DND-41 (cell line): ENCODE measurements at regions not wholly inside any gene's neighbourhood (a gene's known extent, or its start where the extent isn't known, plus 50 kb on each side); places are given as distances from the start of the nearest gene placed in this dataset.

ENCODE experiments used
- EZH2 ChIP-seq: IDR thresholded peaks from 3 replicates; pipeline ENCODE4 v1.6.1; 2012; ENCODE audit warnings: borderline replicate concordance, low read depth, mild to moderate bottlenecking, moderate library complexity, low read length, inconsistent platforms; ENCODE audit not compliant: severe bottlenecking
- TF ChIP-seq, protein P1 (sequence below): IDR thresholded peaks from 2 replicates; pipeline ENCODE4 v1.5.1; 2012; ENCODE audit warnings: borderline replicate concordance, low read length, moderate library complexity, mild to moderate bottlenecking; ENCODE audit not compliant: poor library complexity, severe bottlenecking; ENCODE audit errors: extremely low read depth

DNA sequence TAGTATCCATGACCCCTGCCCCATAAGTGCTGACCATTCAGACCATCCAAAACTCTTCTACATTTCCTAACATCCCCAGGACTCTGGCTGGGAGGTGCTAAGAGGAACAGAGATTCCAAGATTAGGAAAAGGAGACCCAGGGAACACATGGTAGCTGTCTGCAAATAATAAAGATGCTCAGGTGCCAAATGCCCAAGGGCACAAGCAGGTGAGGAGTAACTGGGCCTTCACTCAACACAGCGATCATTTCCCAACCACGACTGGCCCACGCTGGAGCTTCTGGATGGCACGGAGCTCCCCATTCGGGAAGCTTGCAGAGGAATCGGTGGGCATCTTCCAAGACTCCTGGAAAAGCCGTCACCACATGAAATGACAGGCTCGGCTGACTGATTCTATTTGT, 255.9 kb upstream of the SMIM21 start:
- TF ChIP-seq, protein P1, sequence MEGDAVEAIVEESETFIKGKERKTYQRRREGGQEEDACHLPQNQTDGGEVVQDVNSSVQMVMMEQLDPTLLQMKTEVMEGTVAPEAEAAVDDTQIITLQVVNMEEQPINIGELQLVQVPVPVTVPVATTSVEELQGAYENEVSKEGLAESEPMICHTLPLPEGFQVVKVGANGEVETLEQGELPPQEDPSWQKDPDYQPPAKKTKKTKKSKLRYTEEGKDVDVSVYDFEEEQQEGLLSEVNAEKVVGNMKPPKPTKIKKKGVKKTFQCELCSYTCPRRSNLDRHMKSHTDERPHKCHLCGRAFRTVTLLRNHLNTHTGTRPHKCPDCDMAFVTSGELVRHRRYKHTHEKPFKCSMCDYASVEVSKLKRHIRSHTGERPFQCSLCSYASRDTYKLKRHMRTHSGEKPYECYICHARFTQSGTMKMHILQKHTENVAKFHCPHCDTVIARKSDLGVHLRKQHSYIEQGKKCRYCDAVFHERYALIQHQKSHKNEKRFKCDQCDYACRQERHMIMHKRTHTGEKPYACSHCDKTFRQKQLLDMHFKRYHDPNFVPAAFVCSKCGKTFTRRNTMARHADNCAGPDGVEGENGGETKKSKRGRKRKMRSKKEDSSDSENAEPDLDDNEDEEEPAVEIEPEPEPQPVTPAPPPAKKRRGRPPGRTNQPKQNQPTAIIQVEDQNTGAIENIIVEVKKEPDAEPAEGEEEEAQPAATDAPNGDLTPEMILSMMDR, result no peak
- no peak for TF ChIP-seq EZH2
